Upper lobe of right lung (tissue), 1 donor: ENCODE measurements at regions not wholly inside any gene's neighbourhood (a gene's known extent, or its start where the extent isn't known, plus 50 kb on each side); places are given as distances from the start of the nearest gene placed in this dataset.

Source experiments
- ATAC-seq: fragments of 200-7000 bp; cut with Tn5 transposase; one replicate; pipeline ENCODE4 v1.9.1; 2020; ENCODE audit warnings: mild to moderate bottlenecking, moderate library complexity
- DNase-seq: peaks from one replicate; pipeline ENCODE4 v3.0.0-alpha.2; 2020
- H3K27ac ChIP-seq: fragments of 200-600 bp; one replicate; pipeline ENCODE4 v1.8.0; 2022
- H3K27me3 ChIP-seq: fragments of 200-600 bp; one replicate; pipeline ENCODE4 v1.8.0; 2022; ENCODE audit warnings: mild to moderate bottlenecking
- H3K36me3 ChIP-seq: fragments of 200-600 bp; one replicate; pipeline ENCODE4 v1.8.0; 2022
- H3K4me1 ChIP-seq: fragments of 200-600 bp; one replicate; pipeline ENCODE4 v1.8.0; 2022
- H3K4me3 ChIP-seq: fragments of 200-600 bp; one replicate; pipeline ENCODE4 v1.8.0; 2022; ENCODE audit warnings: mild to moderate bottlenecking
- H3K9me3 ChIP-seq: fragments of 200-600 bp; one replicate; pipeline ENCODE4 v1.8.0; 2022
- CTCF ChIP-seq: fragments of 200-600 bp; IDR thresholded peaks from one replicate; pipeline ENCODE4 v1.8.0; 2022; ENCODE audit warnings: antibody characterized with exemption
- intact Hi-C: fragments of 100-400 bp; cut with DNase I; formaldehyde crosslinking; loops from one replicate; pipeline ENCODE4 v1.11.0; 2022
- donor health status: DM: no; HTN: yes; CAD: no; lungs with severe emphysema.

- no peak for DNase-seq
- intact Hi-C loops, result no loop called here
- TF ChIP-seq CTCF, result no peak
Measured at GRCh38 chr14:61630399-61631044, 64.8 kb upstream of the HIF1A start.

GRCh38 chr14:61631045-61631687 lies 64.1 kb upstream of the HIF1A start:
- Histone ChIP-seq H3K36me3 (no peaks in the 10 kb centered on the region), H3K9me3 (no peaks in the 10 kb centered on the region), H3K4me3 (no peak overlapping the region), H3K4me1 (no peaks in the 10 kb centered on the region), H3K27ac (no peak overlapping the region), H3K27me3 (no peaks in the 10 kb centered on the region)
- ATAC-seq (no peak), DNase-seq (no peak)
- intact Hi-C loops, result no loop called here
- TF ChIP-seq CTCF, result no peak

More at GRCh38 chr14:61630399-61631044, 64.8 kb upstream of the HIF1A start:
- Histone ChIP-seq H3K27me3 (no peaks in the 10 kb centered on the region), H3K27ac (no peak overlapping the region), H3K4me3 (no peak overlapping the region), H3K36me3 (no peaks in the 10 kb centered on the region), H3K9me3 (no peaks in the 10 kb centered on the region), H3K4me1 (no peaks in the 10 kb centered on the region)
- ATAC-seq, result no peak

GRCh38 chr14:61632401-61632800 lies 62.9 kb upstream of the HIF1A start:
- ATAC-seq, result no peak
- no peaks in the 10 kb centered on the region for H3K27me3 ChIP-seq
- H3K4me1 ChIP-seq, result no peaks in the 10 kb centered on the region
- intact Hi-C loops, result no loop called here
- DNase-seq, result no peak
- H3K4me3 ChIP-seq, result no peak overlapping the region
- H3K36me3 ChIP-seq, result no peaks in the 10 kb centered on the region
- no peaks in the 10 kb centered on the region for H3K9me3 ChIP-seq
- no peak for TF ChIP-seq CTCF
- H3K27ac ChIP-seq, result no peak overlapping the region

GRCh38 chr14:61632807-61633206 lies 62.5 kb upstream of the HIF1A start:
- Histone ChIP-seq H3K4me1 (no peaks in the 10 kb centered on the region), H3K9me3 (no peaks in the 10 kb centered on the region), H3K4me3 (no peak overlapping the region), H3K36me3 (no peaks in the 10 kb centered on the region), H3K27ac (no peak overlapping the region), H3K27me3 (no peaks in the 10 kb centered on the region)
- TF ChIP-seq CTCF, result no peak
- DNase-seq (no peak), ATAC-seq (no peak)
- intact Hi-C loops, result no loop called here

- DNase-seq, result no peak
- H3K9me3 ChIP-seq, result no peaks in the 10 kb centered on the region
- TF ChIP-seq CTCF, result no peak
- H3K27ac ChIP-seq, result no peak overlapping the region
- no peak overlapping the region for H3K4me3 ChIP-seq
- intact Hi-C loops, result no loop called here
- no peaks in the 10 kb centered on the region for H3K27me3 ChIP-seq
- ATAC-seq, result no peak
- no peaks in the 10 kb centered on the region for H3K4me1 ChIP-seq
- no peaks in the 10 kb centered on the region for H3K36me3 ChIP-seq
Measured at GRCh38 chr14:61636291-61636690, 59.0 kb upstream of the HIF1A start.
